Mesothelial cell of epicardium (in vitro differentiated cells): ENCODE measurements at regions not wholly inside any gene's neighbourhood (a gene's known extent, or its start where the extent isn't known, plus 50 kb on each side); places are given as distances from the start of the nearest gene placed in this dataset.

Experiments used
- DNase-seq, 2 experiments: peaks; one replicate each; pipeline ENCODE4 v3.0.0; 2021; ENCODE audit warnings: low spot score in 2 of 2; ENCODE audit not compliant: unreplicated experiment in 2 of 2
- H3K27ac Mint-ChIP-seq: 2 replicates; pipeline ENCODE4 v1.8.0; 2021; ENCODE audit warnings: mixed read lengths
- H3K27me3 Mint-ChIP-seq: 2 replicates; pipeline ENCODE4 v1.8.0; 2021; ENCODE audit warnings: low read depth, mixed read lengths
- H3K36me3 Mint-ChIP-seq: 2 replicates; pipeline ENCODE4 v1.8.0; 2021; ENCODE audit warnings: mixed read lengths
- H3K4me1 Mint-ChIP-seq: 2 replicates; pipeline ENCODE4 v1.8.0; 2021; ENCODE audit warnings: mixed read lengths
- H3K4me3 Mint-ChIP-seq: 2 replicates; pipeline ENCODE4 v1.8.0; 2021; ENCODE audit warnings: mild to moderate bottlenecking, moderate library complexity, mixed read lengths
- H3K9me3 Mint-ChIP-seq: 2 replicates; pipeline ENCODE4 v1.8.0; 2021; ENCODE audit warnings: mixed read lengths
- TF ChIP-seq, protein P1 (sequence below): fragments of 200-600 bp; sonication (generic); IDR thresholded peaks from one replicate; pipeline ENCODE4 v1.5.0; 2021; ENCODE audit warnings: antibody characterized with exemption; ENCODE audit not compliant: unreplicated experiment

DNA sequence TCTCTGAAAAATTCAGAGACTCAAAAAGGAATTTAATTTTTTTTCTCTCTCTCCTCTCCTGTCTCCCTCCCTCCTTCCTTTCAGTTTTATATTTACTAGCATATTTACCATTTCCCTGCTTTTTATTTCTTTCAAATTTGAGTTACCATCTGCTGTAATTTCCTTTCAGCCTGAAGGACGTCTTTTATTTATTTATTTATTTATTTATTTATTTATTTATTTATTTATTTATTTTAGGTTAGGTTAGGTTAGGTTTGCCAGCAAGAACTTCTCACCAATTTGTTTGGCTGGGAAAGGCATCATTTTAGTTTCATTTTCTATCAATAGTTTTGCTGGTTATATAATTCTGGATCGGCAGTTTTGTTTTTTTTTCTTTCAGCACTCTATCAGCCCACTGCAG lies 231.7 kb upstream of the ZRANB2 start:
- Mint-ChIP-seq H3K4me3 (no peak overlapping the region), H3K27me3 (no peaks in the 10 kb centered on the region)

DNA sequence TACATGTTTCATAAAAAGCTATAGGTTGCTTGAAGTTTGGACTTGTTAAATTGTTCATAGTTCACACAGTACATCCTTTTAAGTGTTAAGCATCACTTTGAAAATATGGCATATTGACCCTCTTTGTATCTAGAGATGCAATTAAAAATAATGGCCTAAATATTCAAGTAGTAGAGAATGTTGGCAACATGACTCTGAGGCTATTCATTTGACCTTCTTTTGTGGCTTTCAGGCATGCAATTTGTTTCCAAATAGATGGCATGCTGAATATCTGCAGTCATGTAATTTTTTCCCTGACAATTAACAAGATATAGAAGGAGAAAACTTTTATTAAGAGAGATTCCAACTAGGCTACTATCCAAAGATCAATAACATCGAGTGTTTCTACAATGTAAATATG lies 230.5 kb upstream of the ZRANB2 start:
- H3K36me3 Mint-ChIP-seq: no peaks in the 10 kb centered on the region
- no peak overlapping the region for H3K4me3 Mint-ChIP-seq
- no peaks in the 10 kb centered on the region for H3K4me1 Mint-ChIP-seq
- DNase-seq: no peak
- no peak overlapping the region for H3K27ac Mint-ChIP-seq
- H3K9me3 Mint-ChIP-seq: peaks cover 21% of the 10 kb centered on the region
- TF ChIP-seq, protein P1, sequence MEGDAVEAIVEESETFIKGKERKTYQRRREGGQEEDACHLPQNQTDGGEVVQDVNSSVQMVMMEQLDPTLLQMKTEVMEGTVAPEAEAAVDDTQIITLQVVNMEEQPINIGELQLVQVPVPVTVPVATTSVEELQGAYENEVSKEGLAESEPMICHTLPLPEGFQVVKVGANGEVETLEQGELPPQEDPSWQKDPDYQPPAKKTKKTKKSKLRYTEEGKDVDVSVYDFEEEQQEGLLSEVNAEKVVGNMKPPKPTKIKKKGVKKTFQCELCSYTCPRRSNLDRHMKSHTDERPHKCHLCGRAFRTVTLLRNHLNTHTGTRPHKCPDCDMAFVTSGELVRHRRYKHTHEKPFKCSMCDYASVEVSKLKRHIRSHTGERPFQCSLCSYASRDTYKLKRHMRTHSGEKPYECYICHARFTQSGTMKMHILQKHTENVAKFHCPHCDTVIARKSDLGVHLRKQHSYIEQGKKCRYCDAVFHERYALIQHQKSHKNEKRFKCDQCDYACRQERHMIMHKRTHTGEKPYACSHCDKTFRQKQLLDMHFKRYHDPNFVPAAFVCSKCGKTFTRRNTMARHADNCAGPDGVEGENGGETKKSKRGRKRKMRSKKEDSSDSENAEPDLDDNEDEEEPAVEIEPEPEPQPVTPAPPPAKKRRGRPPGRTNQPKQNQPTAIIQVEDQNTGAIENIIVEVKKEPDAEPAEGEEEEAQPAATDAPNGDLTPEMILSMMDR: no peak
- no peaks in the 10 kb centered on the region for H3K27me3 Mint-ChIP-seq

More for the DNA sequence above, 231.7 kb upstream of the ZRANB2 start:
- no peaks in the 10 kb centered on the region for H3K36me3 Mint-ChIP-seq
- peaks cover 26% of the 10 kb centered on the region for H3K9me3 Mint-ChIP-seq
- H3K27ac Mint-ChIP-seq: no peak overlapping the region
- DNase-seq: no peak
- TF ChIP-seq, protein P1: no peak
- no peaks in the 10 kb centered on the region for H3K4me1 Mint-ChIP-seq

DNA sequence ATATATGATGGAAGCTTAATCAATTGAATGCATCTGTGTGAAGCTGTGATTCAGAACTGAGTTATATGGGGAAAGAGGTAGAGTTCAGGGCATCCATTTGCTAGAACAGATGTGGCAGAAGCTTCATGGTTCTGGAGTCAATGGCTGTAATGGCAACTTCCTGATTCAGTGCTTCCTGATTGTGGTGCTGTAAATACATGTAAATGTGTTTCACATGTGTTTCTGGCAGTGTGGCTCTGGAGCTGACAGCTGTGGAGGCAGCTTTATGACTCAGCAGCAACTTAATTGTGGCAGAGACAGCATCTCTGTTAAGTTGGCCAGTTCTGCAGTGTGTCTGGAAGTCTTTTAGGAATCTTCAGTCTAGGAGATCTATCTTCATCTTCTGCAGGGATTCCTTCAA lies 226.6 kb upstream of the ZRANB2 start:
- Mint-ChIP-seq H3K4me3 (no peak overlapping the region), H3K9me3 (no peaks in the 10 kb centered on the region), H3K4me1 (no peaks in the 10 kb centered on the region), H3K27me3 (no peaks in the 10 kb centered on the region), H3K36me3 (no peaks in the 10 kb centered on the region), H3K27ac (no peak overlapping the region)
- DNase-seq: no peak
- TF ChIP-seq, protein P1: no peak

DNA sequence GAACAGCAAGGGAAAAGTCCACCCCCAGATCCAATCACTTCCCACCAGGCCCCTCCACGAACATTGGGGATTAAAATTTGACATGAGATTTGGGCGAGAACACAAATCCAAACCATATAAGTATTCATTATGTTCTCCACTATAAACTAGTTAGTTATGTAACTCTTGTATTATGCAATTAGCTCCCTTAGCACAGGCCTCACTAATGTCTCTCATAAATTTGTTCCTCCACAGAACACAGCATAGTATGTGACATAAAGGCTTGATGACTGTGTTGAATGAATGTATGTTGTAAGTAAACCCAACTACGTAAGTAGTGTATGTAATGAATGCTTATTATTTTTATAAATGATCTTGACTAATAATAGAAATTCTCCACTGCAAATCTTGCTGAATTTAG lies 223.3 kb upstream of the ZRANB2 start:
- no peaks in the 10 kb centered on the region for H3K4me1 Mint-ChIP-seq
- no peak overlapping the region for H3K4me3 Mint-ChIP-seq
- H3K27me3 Mint-ChIP-seq: no peaks in the 10 kb centered on the region
- no peak for DNase-seq
- H3K36me3 Mint-ChIP-seq: no peaks in the 10 kb centered on the region
- TF ChIP-seq, protein P1: no peak
- no peaks in the 10 kb centered on the region for H3K9me3 Mint-ChIP-seq
- H3K27ac Mint-ChIP-seq: no peak overlapping the region

DNA sequence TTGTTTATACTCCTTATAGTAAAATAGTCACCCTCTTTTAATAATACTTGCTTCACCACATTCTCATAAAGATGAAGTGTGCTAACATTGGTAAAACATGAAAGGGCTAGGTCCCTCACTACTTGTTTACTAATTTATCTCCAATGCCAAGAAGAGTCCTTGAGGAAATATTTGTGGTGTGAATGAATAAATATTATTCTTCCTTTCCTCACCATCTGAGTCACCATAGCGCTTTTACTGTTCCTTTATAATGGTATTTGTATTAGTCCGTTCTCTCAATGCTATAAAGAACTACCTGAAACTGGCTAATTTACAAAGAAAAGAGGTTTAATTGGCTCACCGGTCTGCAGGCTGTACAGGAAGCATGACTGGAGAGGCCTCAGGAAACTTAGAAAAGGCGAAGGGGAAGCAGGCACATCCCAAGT lies 222.8 kb upstream of the ZRANB2 start:
- no peak for DNase-seq
- Mint-ChIP-seq H3K27ac (no peak overlapping the region), H3K27me3 (no peaks in the 10 kb centered on the region), H3K4me3 (no peak overlapping the region), H3K36me3 (no peaks in the 10 kb centered on the region), H3K4me1 (no peaks in the 10 kb centered on the region), H3K9me3 (no peaks in the 10 kb centered on the region)
- TF ChIP-seq, protein P1: no peak

DNA sequence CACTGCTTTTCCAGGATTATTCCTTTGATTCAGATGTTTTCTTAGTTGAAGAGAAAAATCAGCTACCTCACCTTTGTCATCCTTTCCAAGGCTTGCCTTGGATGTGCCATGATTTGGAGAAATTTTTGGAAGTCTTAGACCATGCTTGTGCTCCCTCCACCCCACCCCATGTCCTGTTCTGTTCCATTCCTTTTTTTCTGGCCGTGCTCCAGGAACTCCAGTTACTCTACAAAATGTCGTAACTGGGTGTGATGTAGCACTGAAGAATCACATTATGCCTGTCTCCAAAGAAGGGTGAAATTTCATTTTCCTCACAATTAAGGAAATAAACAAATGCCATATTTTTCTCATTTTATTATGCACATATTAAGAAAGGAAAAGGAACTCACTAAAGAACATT lies 217.8 kb upstream of the ZRANB2 start:
- DNase-seq: no peak
- TF ChIP-seq, protein P1: no peak
- Mint-ChIP-seq H3K36me3 (no peaks in the 10 kb centered on the region), H3K4me3 (no peak overlapping the region), H3K27me3 (no peaks in the 10 kb centered on the region), H3K4me1 (peaks cover 2% of the 10 kb centered on the region), H3K9me3 (no peaks in the 10 kb centered on the region), H3K27ac (no peak overlapping the region)
